ENCODE measurements at regions not wholly inside any gene's neighbourhood (a gene's known extent, or its start where the extent isn't known, plus 50 kb on each side); places are given as distances from the start of the nearest gene placed in this dataset.

DNA sequence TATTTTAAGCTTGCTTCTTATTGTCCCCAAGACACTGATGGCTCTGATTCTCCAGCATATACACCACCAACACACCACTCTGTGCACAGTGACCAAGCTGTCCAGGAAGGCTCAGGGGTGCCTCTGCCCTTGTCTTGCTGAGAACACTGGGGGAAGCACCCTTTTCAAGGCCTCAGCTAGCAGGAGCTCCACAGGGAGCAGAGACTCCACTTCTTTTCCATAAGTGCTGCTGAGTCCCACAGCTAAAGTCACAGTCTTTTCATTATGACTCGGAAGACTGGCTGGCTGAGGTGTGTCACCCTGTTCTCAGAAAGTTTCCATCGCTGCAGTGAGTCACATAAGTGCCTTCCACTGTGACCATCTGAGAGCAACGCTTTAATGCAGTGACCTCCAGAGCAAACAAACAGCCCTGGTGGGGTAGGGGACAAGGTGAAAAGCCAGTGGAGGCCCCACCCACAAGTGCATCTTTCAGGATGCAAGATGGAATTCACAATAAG, 226.9 kb upstream of the CHRNA7 start:
- H3K4me3 ChIP-seq (ENCODE audit: low read length) = no peak overlapping the region
- H3K9me3 ChIP-seq (ENCODE audit: control insufficient read depth, low read length) = no peaks in the 10 kb centered on the region
- WGBS, 2 experiments (ENCODE audit: insufficient coverage in 1 of 2, insufficient read length in 1 of 2) = 85 to 100% methylated on average over 1 to 3 of the region's 3 CpGs
- Mint-ChIP-seq H3K9me3 (no peaks in the 10 kb centered on the region), H3K4me1 (peaks cover 7% of the 10 kb centered on the region), H3K4me3 (no peak overlapping the region), H3K36me3 (ENCODE audit: low read depth) (no peaks in the 10 kb centered on the region), H3K27me3 (ENCODE audit: insufficient read depth) (no peaks in the 10 kb centered on the region), H3K27ac (no peak overlapping the region)
- no peak overlapping the region for H3K27ac ChIP-seq (ENCODE audit: low read depth, low read length)
- no peaks in the 10 kb centered on the region for H3K36me3 ChIP-seq (ENCODE audit: control insufficient read depth, insufficient read depth, low read length)
- peaks cover 4% of the 10 kb centered on the region for H3K4me1 ChIP-seq (ENCODE audit: control insufficient read depth, insufficient read depth, low read length)
- no peak overlapping the region for H3K9ac ChIP-seq (ENCODE audit: extremely low read depth, low read length, poor library complexity, severe bottlenecking)
- DNase-seq = no peak
- TF ChIP-seq, protein P1, sequence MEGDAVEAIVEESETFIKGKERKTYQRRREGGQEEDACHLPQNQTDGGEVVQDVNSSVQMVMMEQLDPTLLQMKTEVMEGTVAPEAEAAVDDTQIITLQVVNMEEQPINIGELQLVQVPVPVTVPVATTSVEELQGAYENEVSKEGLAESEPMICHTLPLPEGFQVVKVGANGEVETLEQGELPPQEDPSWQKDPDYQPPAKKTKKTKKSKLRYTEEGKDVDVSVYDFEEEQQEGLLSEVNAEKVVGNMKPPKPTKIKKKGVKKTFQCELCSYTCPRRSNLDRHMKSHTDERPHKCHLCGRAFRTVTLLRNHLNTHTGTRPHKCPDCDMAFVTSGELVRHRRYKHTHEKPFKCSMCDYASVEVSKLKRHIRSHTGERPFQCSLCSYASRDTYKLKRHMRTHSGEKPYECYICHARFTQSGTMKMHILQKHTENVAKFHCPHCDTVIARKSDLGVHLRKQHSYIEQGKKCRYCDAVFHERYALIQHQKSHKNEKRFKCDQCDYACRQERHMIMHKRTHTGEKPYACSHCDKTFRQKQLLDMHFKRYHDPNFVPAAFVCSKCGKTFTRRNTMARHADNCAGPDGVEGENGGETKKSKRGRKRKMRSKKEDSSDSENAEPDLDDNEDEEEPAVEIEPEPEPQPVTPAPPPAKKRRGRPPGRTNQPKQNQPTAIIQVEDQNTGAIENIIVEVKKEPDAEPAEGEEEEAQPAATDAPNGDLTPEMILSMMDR (conservative IDR thresholded peaks at IDR 0.05) = no peak
- no peaks in the 10 kb centered on the region for H3K27me3 ChIP-seq (ENCODE audit: control insufficient read depth, insufficient read depth, low read length, poor library complexity, severe bottlenecking)

DNA sequence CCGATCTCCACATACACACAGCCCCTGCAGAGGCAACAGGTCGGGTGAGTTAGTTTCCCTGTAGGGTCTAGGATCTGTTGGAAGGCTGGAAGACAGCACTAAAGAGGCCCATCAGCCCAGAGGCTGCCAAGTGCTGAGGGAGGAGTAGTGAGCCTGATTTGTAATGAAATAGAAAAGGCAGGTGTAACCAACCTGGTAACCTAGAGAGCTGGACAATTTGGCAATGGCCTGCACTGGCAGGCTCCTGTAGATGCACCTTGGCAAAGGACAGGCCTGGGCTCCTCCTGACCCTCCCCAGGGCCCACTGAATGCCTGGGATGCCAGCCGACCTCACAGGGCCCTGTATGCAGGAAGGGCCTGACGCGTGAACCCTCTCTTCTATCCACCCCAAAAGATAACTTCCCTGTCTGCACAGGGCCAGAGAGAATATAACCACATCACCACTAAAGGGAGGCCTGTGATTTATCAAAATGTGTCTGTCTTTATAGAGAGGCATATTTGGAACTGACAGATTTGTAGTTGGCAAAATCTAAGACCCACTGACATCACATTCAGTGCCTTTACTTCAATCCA, 225.1 kb upstream of the CHRNA7 start:
- WGBS, 2 experiments (ENCODE audit: insufficient coverage in 1 of 2, insufficient read length in 1 of 2) = 83% methylated on average over 5 of the region's 5 CpGs; no CpG with 5 or more reads in 1 of the 2 experiments
- H3K27me3 Mint-ChIP-seq (ENCODE audit: insufficient read depth) = no peaks in the 10 kb centered on the region
- no peak overlapping the region for H3K4me3 ChIP-seq (ENCODE audit: low read length)
- TF ChIP-seq, protein P1 (conservative IDR thresholded peaks at IDR 0.05) = no peak
- no peaks in the 10 kb centered on the region for H3K4me1 ChIP-seq (ENCODE audit: control insufficient read depth, insufficient read depth, low read length)
- no peak overlapping the region for H3K27ac Mint-ChIP-seq
- no peak overlapping the region for H3K9ac ChIP-seq (ENCODE audit: extremely low read depth, low read length, poor library complexity, severe bottlenecking)
- no peak overlapping the region for H3K27ac ChIP-seq (ENCODE audit: low read depth, low read length)
- DNase-seq = no peak
- H3K36me3 ChIP-seq (ENCODE audit: control insufficient read depth, insufficient read depth, low read length) = no peaks in the 10 kb centered on the region
- H3K9me3 Mint-ChIP-seq = no peaks in the 10 kb centered on the region
- no peak overlapping the region for H3K4me3 Mint-ChIP-seq
- H3K36me3 Mint-ChIP-seq (ENCODE audit: low read depth) = no peaks in the 10 kb centered on the region
- no peaks in the 10 kb centered on the region for H3K9me3 ChIP-seq (ENCODE audit: control insufficient read depth, low read length)
- no peaks in the 10 kb centered on the region for H3K4me1 Mint-ChIP-seq
- H3K27me3 ChIP-seq (ENCODE audit: control insufficient read depth, insufficient read depth, low read length, poor library complexity, severe bottlenecking) = no peaks in the 10 kb centered on the region

DNA sequence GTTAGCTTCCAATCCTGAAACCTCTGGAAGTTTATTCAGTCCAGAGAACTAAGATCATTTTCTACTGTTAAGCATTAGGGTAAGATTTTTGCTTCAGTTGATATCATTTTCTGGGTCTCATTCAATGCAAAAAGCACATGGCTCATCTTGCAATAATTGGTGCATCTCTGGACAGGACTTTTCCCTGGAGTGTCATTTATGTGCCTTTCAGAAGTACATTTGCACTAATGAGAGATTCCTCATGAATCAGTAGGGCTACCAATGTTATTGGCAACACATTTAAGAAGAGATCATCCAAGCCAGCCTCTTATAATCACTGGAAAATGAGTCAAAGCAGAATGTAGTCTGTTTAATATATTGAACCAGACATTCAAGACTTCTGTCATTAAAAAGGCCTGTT, 224.2 kb upstream of the CHRNA7 start:
- Mint-ChIP-seq H3K36me3 (ENCODE audit: low read depth) (no peaks in the 10 kb centered on the region), H3K4me3 (no peak overlapping the region), H3K9me3 (no peaks in the 10 kb centered on the region), H3K27ac (no peak overlapping the region), H3K4me1 (no peaks in the 10 kb centered on the region), H3K27me3 (ENCODE audit: insufficient read depth) (no peaks in the 10 kb centered on the region)
- Histone ChIP-seq H3K4me3 (ENCODE audit: low read length) (no peak overlapping the region), H3K27me3 (ENCODE audit: control insufficient read depth, insufficient read depth, low read length, poor library complexity, severe bottlenecking) (no peaks in the 10 kb centered on the region), H3K9me3 (ENCODE audit: control insufficient read depth, low read length) (no peaks in the 10 kb centered on the region), H3K4me1 (ENCODE audit: control insufficient read depth, insufficient read depth, low read length) (no peaks in the 10 kb centered on the region), H3K9ac (ENCODE audit: extremely low read depth, low read length, poor library complexity, severe bottlenecking) (no peak overlapping the region), H3K36me3 (ENCODE audit: control insufficient read depth, insufficient read depth, low read length) (no peaks in the 10 kb centered on the region), H3K27ac (ENCODE audit: low read depth, low read length) (no peak overlapping the region)
- no peak for DNase-seq
- TF ChIP-seq, protein P1 (conservative IDR thresholded peaks at IDR 0.05) = no peak

Data from endodermal cell (in vitro differentiated cells).